Thyroid gland (tissue), 4 donors: ENCODE measurements at regions not wholly inside any gene's neighbourhood (a gene's known extent, or its start where the extent isn't known, plus 50 kb on each side); places are given as distances from the start of the nearest gene placed in this dataset.
A peak's percentile ranks its signal among the peaks of the same experiment; 100 is the strongest.

Experiments
- DNase-seq, 2 donors: peaks; one replicate each; pipeline ENCODE4 v3.0.0-alpha.2; 2019
- H3K27ac ChIP-seq, 3 donors: fragments of 200-600 bp; sonication (generic); 1 replicate in 2 of 3; 2 replicates in 1 of 3; pipeline ENCODE4 v1.5.1; 2016 to 2019; ENCODE audit warnings: mild to moderate bottlenecking in 1 of 3, moderate library complexity in 1 of 3
- H3K27me3 ChIP-seq: fragments of 200-600 bp; sonication (generic); one replicate; pipeline ENCODE4 v1.5.1; 2019
- H3K36me3 ChIP-seq, 2 donors: fragments of 200-600 bp; sonication (generic); one replicate each; pipeline ENCODE4 v1.5.1; 2016 to 2019
- H3K4me1 ChIP-seq, 2 donors: fragments of 200-600 bp; sonication (generic); one replicate each; pipeline ENCODE4 v1.5.1; 2017 to 2019
- H3K4me3 ChIP-seq, 3 donors: fragments of 200-600 bp; sonication (generic); replicated peaks in 1 of 3; 1 replicate in 2 of 3; 2 replicates in 1 of 3; pipeline ENCODE4 v1.5.1; 2016; ENCODE audit warnings: mild to moderate bottlenecking in 1 of 3
- H3K9me3 ChIP-seq: fragments of 200-600 bp; sonication (generic); one replicate; pipeline ENCODE4 v1.5.1; 2017
- POLR2A ChIP-seq, 2 donors: fragments of 450-650 bp; IDR thresholded peaks; one replicate each; pipeline ENCODE4 v1.6.1; 2017; ENCODE audit warnings: antibody characterized with exemption in 2 of 2, mild to moderate bottlenecking in 2 of 2, moderate library complexity in 1 of 2
- WGBS, 2 donors: methylation state at CpG; one replicate each; pipeline ENCODE4 v1.1.5; 2017; 5-methylcytosine and 5-hydroxymethylcytosine counted together
- intact Hi-C: fragments of 100-400 bp; cut with DNase I; formaldehyde crosslinking; loops from one replicate; pipeline ENCODE4 v1.15.1; 2023
- TF ChIP-seq, protein P1 (sequence below), 6 experiments: fragments of 200-600 bp in 3 of 6; fragments of 450-650 bp in 3 of 6; sonication (generic) in 3 of 6; IDR thresholded peaks; one replicate each; pipeline ENCODE4 v1.5.1; 2016 to 2019; ENCODE audit warnings: antibody characterized with exemption in 6 of 6, mild to moderate bottlenecking in 2 of 6, inconsistent platforms in 1 of 6, moderate library complexity in 1 of 6

DNA sequence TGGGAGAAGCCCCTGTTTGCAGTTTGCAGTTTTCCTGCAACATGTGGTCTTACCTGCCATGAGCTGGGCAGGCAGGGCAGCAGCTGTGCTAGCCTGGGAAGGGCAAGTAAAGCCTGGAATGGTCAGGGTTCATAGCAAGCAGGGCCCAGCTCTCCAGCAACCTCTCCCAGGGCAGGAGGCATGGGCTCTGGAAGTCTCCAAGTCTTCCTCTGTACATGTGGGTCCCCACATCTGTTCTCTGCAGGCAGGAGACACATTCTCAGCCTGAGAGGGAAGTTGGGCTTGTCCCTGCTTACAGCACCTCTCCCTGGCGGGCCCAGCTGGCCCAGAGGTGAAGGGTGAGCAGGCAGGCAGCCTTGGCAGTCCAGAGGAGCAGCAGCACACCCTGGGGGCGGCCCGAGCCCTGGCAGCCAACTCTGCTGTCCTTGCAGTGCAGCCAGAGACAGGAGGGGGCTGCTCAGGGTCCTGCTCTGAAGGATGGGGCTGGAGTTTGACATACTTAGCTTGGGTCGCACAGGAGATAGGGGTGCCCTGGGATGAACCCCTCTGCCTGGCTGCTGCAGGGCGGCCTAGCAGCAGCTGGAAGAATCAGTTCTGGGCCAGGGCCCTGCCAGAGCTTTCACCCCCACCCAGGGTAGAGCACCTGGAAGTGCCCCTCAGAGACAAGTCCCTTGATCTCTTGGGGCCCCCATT lies 176.0 kb downstream of the MRPL14 start:
- no peaks in the 10 kb centered on the region for H3K36me3 ChIP-seq
- no peaks in the 10 kb centered on the region for H3K9me3 ChIP-seq

DNA sequence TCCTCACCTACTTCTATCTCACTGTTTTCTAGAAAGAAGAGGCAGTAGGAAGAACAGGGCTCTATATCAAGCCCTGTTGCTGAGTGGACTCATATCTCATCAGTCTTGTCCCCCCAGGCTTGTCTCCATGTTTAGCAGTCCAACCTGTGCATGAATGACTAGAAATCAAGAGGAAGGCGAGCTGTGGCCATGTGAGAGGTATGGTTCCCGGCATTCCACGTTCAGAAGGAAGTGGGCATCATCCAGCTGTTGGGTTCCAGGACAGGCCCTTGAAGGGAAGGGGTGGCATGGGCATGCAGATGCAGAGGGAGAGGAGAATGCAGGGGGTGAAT lies 176.6 kb downstream of the MRPL14 start:
- H3K36me3 ChIP-seq = no peaks in the 10 kb centered on the region
- peak overlapping the region in 2 of 3 donors; percentile 26 to 45 for H3K27ac ChIP-seq
- H3K27me3 ChIP-seq = no peaks in the 10 kb centered on the region
- WGBS, 2 donors = 91 to 92% methylated on average over 3 of the region's 3 CpGs
- no peak for TF ChIP-seq POLR2A (IDR thresholded peaks at IDR 0.05)
- TF ChIP-seq, protein P1, sequence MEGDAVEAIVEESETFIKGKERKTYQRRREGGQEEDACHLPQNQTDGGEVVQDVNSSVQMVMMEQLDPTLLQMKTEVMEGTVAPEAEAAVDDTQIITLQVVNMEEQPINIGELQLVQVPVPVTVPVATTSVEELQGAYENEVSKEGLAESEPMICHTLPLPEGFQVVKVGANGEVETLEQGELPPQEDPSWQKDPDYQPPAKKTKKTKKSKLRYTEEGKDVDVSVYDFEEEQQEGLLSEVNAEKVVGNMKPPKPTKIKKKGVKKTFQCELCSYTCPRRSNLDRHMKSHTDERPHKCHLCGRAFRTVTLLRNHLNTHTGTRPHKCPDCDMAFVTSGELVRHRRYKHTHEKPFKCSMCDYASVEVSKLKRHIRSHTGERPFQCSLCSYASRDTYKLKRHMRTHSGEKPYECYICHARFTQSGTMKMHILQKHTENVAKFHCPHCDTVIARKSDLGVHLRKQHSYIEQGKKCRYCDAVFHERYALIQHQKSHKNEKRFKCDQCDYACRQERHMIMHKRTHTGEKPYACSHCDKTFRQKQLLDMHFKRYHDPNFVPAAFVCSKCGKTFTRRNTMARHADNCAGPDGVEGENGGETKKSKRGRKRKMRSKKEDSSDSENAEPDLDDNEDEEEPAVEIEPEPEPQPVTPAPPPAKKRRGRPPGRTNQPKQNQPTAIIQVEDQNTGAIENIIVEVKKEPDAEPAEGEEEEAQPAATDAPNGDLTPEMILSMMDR (IDR thresholded peaks at IDR 0.05) = no peak
- H3K9me3 ChIP-seq = no peaks in the 10 kb centered on the region
- intact Hi-C loops = loop anchor here (10.0 kb wide), 1 partner anchor 286 kb away; no protein-coding TSS in a partner anchor
- no peak overlapping the region for H3K4me3 ChIP-seq
- no peak for DNase-seq
- peaks cover 5 to 33% of the 10 kb centered on the region in 2 donors for H3K4me1 ChIP-seq

More for the DNA sequence above, 176.0 kb downstream of the MRPL14 start:
- Histone ChIP-seq H3K27me3 (no peaks in the 10 kb centered on the region), H3K4me3 (no peak overlapping the region), H3K4me1 (peaks cover 5 to 32% of the 10 kb centered on the region in 2 donors), H3K27ac (peak overlapping the region in 2 of 3 donors; percentile 43 to 45)
- peak; percentile 92 for DNase-seq
- intact Hi-C loops = loop anchor here (10.0 kb wide), 1 partner anchor 286 kb away; no protein-coding TSS in a partner anchor
- TF ChIP-seq, protein P1 (IDR thresholded peaks at IDR 0.05) = peak; percentile 48 to 98 (median 86)
- no peak for TF ChIP-seq POLR2A (IDR thresholded peaks at IDR 0.05)
- 32 to 83% methylated on average over 1 to 3 of the region's 5 CpGs for WGBS, 2 donors

DNA sequence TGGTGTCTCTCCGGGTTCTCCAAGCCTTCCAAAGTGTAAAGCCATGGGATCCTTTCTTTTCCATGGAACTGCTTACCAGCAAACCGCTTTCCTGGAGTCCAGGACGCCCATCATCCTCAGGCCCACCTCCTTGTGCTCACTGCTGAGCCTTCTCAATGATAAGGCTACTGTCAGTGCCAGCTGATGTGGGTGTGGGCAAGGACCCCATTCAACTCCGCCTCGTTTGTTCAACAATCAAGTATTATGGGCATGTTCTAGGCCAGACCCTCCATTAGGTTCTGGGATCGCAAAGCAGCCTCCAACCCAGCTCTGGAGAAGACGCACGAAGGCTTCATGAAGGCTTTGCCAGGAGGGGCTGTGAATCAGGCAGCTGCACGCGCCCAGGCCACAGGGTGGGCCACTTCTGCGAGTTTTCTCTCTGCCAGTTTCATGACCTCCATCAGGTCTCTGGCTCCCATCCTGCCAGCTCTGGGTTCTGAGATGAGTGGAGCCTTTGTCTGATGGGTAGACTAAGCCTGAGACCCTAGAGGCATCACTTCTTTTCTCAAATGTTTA lies 177.1 kb downstream of the MRPL14 start:
- DNase-seq = no peak
- 88 to 90% methylated on average over 11 of the region's 11 CpGs for WGBS, 2 donors
- intact Hi-C loops = loop anchor here (10.0 kb wide), 1 partner anchor 285 kb away; no protein-coding TSS in a partner anchor

DNA sequence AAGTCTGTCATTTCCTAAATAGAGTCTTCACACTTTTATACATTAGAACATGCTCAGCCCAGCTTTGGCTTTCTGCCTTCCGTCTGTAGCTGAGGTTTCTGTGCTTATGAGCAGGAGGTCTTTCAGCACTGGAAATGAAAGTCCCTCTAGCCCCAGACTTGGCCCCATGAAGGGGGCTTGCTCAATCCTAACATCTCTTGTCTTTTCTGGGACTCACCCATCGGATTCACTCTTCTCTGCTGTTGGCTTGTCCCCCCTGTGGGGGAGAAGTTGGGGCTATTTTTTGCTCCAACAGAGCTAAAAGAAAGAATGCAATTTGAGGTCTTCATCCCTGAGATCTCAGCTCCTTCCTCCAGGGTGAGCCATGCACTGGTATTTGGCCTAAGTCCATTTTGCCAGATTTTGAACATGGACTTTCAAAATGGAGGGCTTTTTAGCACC lies 177.7 kb downstream of the MRPL14 start:
- Histone ChIP-seq H3K27ac (peak overlapping the region in 2 of 3 donors; percentile 17 to 40), H3K4me1 (peaks cover 6 to 42% of the 10 kb centered on the region in 2 donors), H3K27me3 (no peaks in the 10 kb centered on the region), H3K9me3 (no peaks in the 10 kb centered on the region), H3K36me3 (no peaks in the 10 kb centered on the region), H3K4me3 (no peak overlapping the region)
- no peak for DNase-seq
- intact Hi-C loops = no loop called here
- 90 to 94% methylated on average over 2 of the region's 2 CpGs for WGBS, 2 donors
- TF ChIP-seq, protein P1 (IDR thresholded peaks at IDR 0.05) = no peak
- TF ChIP-seq POLR2A (IDR thresholded peaks at IDR 0.05) = no peak

More for the DNA sequence above, 177.1 kb downstream of the MRPL14 start:
- no peaks in the 10 kb centered on the region for H3K9me3 ChIP-seq
- H3K4me1 ChIP-seq = peaks cover 5 to 39% of the 10 kb centered on the region in 2 donors
- H3K27ac ChIP-seq = peak overlapping the region in 1 of 3 donors; percentile 44
- H3K4me3 ChIP-seq = no peak overlapping the region
- TF ChIP-seq, protein P1 (IDR thresholded peaks at IDR 0.05) = no peak
- TF ChIP-seq POLR2A (IDR thresholded peaks at IDR 0.05) = no peak
- no peaks in the 10 kb centered on the region for H3K36me3 ChIP-seq
- H3K27me3 ChIP-seq = no peaks in the 10 kb centered on the region
